ENCODE measurements at regions not wholly inside any gene's neighbourhood (a gene's known extent, or its start where the extent isn't known, plus 50 kb on each side); places are given as distances from the start of the nearest gene placed in this dataset.

DNA sequence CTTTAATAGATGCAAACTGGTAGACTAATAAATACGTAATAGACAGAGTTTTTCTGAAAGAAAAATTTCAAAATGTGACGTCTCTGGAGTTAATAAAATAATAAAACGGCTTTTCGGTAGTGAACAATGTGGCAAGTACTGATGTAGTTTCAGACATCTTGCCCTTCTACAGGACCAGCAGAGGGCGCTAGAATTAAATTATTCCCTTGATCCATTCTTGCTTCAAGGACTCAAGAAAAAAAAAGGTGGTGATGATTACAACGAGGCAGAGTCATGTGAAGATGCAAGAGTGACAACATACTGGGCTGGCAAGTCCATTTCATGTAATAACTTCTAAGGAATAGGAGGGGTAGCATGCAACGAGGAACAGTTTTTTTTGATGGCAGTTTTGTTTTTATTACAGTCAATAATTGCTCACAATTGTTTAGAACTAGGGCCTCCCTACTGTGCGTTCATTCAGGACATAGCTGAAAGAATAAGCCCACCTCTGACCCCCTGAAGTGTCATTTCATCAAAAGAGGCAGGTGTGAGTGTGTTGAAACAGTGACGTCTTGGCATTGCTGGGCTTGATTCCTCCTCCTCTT is 101.0 kb upstream of the GZMB start:
- Histone ChIP-seq H3K9me3 (ENCODE audit: control insufficient read depth, insufficient read depth, low read depth, low read length) (no peaks in the 10 kb centered on the region), H3K27me3 (ENCODE audit: control insufficient read depth, insufficient read depth, low read length) (no peaks in the 10 kb centered on the region)

DNA sequence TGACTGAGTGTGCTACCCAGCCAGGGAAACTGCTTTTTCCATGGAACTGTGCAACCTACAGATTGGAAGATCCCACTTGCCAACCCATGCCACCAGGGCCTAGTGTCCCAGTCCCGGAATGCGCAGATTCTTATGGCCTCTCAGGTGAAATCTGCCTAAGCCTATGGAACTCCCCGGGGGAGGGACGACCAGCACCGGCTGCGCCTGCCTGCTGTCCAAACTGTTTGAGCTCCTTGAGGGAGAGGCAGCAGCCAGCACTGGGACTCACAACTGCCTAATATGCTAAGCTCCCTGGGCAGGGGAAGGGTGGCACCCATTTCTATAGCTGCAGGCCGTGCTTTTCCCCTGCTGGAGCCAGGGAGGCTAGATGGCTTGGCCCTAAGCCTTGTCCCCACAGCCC is 92.5 kb upstream of the GZMB start:
- Histone ChIP-seq H3K4me3 (replicated peaks in 1 of 4; ENCODE audit: control extremely low read depth in 1 of 4, insufficient read depth in 1 of 4, low read depth in 3 of 4, low read length in 4 of 4) (no peak overlapping the region), H3K9ac (ENCODE audit: insufficient read depth, low read length) (no peak overlapping the region), H3K27me3 (ENCODE audit: control insufficient read depth, insufficient read depth, low read length) (no peaks in the 10 kb centered on the region), H3K4me2 (ENCODE audit: extremely low read depth, insufficient read depth, low read length) (no peak overlapping the region), H2AFZ (ENCODE audit: low read length) (no peak overlapping the region), H3K36me3 (ENCODE audit: control insufficient read depth, insufficient read depth, low read length) (no peaks in the 10 kb centered on the region), H3K79me2 (ENCODE audit: control insufficient read depth, insufficient read depth, low read length) (no peaks in the 10 kb centered on the region), H4K20me1 (ENCODE audit: control insufficient read depth, extremely low read depth, insufficient read depth, low read length) (no peaks in the 10 kb centered on the region), H3K9me3 (ENCODE audit: control insufficient read depth, insufficient read depth, low read depth, low read length) (no peaks in the 10 kb centered on the region), H3K27ac (ENCODE audit: insufficient read depth, low read length) (no peak overlapping the region), H3K4me1 (ENCODE audit: control insufficient read depth, extremely low read depth, insufficient read depth, low read length) (no peaks in the 10 kb centered on the region)
- no peak for TF ChIP-seq CTCF (conservative IDR thresholded peaks at IDR 0.05 in 1 of 2, IDR thresholded peaks at IDR 0.05 in 1 of 2; ENCODE audit: low read depth in 1 of 2, low read length in 2 of 2)
- TF ChIP-seq EZH2 (IDR thresholded peaks at IDR 0.05; ENCODE audit: low read length, missing control alignments) = no peak
- no peak for DNase-seq (ENCODE audit: low read depth in 2 of 2)

More for the DNA sequence above, 101.0 kb upstream of the GZMB start:
- no peak overlapping the region for H3K4me2 ChIP-seq (ENCODE audit: extremely low read depth, insufficient read depth, low read length)
- no peak overlapping the region for H3K4me3 ChIP-seq (replicated peaks in 1 of 4; ENCODE audit: control extremely low read depth in 1 of 4, insufficient read depth in 1 of 4, low read depth in 3 of 4, low read length in 4 of 4)
- H3K9ac ChIP-seq (ENCODE audit: insufficient read depth, low read length) = no peak overlapping the region
- TF ChIP-seq CTCF (conservative IDR thresholded peaks at IDR 0.05 in 1 of 2, IDR thresholded peaks at IDR 0.05 in 1 of 2; ENCODE audit: low read depth in 1 of 2, low read length in 2 of 2) (peak; percentile 69 to 75), EZH2 (IDR thresholded peaks at IDR 0.05; ENCODE audit: low read length, missing control alignments) (no peak)
- no peaks in the 10 kb centered on the region for H3K79me2 ChIP-seq (ENCODE audit: control insufficient read depth, insufficient read depth, low read length)
- no peaks in the 10 kb centered on the region for H3K36me3 ChIP-seq (ENCODE audit: control insufficient read depth, insufficient read depth, low read length)
- H3K4me1 ChIP-seq (ENCODE audit: control insufficient read depth, extremely low read depth, insufficient read depth, low read length) = no peaks in the 10 kb centered on the region
- H3K27ac ChIP-seq (ENCODE audit: insufficient read depth, low read length) = no peak overlapping the region
- peak; percentile 49 to 82 for DNase-seq (ENCODE audit: low read depth in 2 of 2)
- H4K20me1 ChIP-seq (ENCODE audit: control insufficient read depth, extremely low read depth, insufficient read depth, low read length) = no peaks in the 10 kb centered on the region
- no peak overlapping the region for H2AFZ ChIP-seq (ENCODE audit: low read length)

DNA sequence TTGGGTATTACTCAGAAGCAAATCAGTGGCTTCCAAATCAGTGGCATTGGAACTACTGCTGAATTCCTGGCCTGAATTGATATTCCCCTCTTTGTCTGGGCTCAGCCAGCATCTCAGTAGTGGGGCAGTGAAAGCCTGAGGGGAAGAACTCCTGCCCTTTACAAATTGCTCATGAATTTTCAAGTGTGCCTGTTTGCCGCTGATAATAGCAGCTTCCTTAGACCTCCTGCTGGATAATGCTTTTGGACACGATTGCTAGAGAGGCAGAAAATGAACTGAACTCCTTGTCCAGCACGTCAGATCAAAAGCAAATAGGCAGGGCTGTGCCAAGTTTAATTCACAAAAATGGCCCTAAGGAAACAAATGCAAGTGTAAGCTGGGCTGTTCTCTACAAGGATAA is 91.3 kb upstream of the GZMB start:
- Histone ChIP-seq H4K20me1 (ENCODE audit: control insufficient read depth, extremely low read depth, insufficient read depth, low read length) (no peaks in the 10 kb centered on the region), H2AFZ (ENCODE audit: low read length) (no peak overlapping the region), H3K4me2 (ENCODE audit: extremely low read depth, insufficient read depth, low read length) (no peak overlapping the region), H3K9me3 (ENCODE audit: control insufficient read depth, insufficient read depth, low read depth, low read length) (no peaks in the 10 kb centered on the region), H3K4me1 (ENCODE audit: control insufficient read depth, extremely low read depth, insufficient read depth, low read length) (no peaks in the 10 kb centered on the region), H3K4me3 (replicated peaks in 1 of 4; ENCODE audit: control extremely low read depth in 1 of 4, insufficient read depth in 1 of 4, low read depth in 3 of 4, low read length in 4 of 4) (no peak overlapping the region), H3K79me2 (ENCODE audit: control insufficient read depth, insufficient read depth, low read length) (no peaks in the 10 kb centered on the region), H3K9ac (ENCODE audit: insufficient read depth, low read length) (no peak overlapping the region), H3K27ac (ENCODE audit: insufficient read depth, low read length) (no peak overlapping the region), H3K36me3 (ENCODE audit: control insufficient read depth, insufficient read depth, low read length) (no peaks in the 10 kb centered on the region), H3K27me3 (ENCODE audit: control insufficient read depth, insufficient read depth, low read length) (no peaks in the 10 kb centered on the region)
- no peak for DNase-seq (ENCODE audit: low read depth in 2 of 2)
- TF ChIP-seq CTCF (conservative IDR thresholded peaks at IDR 0.05 in 1 of 2, IDR thresholded peaks at IDR 0.05 in 1 of 2; ENCODE audit: low read depth in 1 of 2, low read length in 2 of 2) = no peak
- TF ChIP-seq EZH2 (IDR thresholded peaks at IDR 0.05; ENCODE audit: low read length, missing control alignments) = no peak

Data from fibroblast of lung (primary cell).